OCI-LY3 (cell line): ENCODE measurements at regions not wholly inside any gene's neighbourhood (a gene's known extent, or its start where the extent isn't known, plus 50 kb on each side); places are given as distances from the start of the nearest gene placed in this dataset.

Source experiments
- CTCF ChIP-seq: fragments of 200-600, 300-600 bp; sonication (generic); IDR thresholded peaks from 2 replicates; pipeline ENCODE4 v1.5.1; 2014; ENCODE audit warnings: antibody characterized with exemption, low read length, low read depth
- EZH2phosphoT487 ChIP-seq: fragments of 200-600 bp; shearing (Covaris generic); IDR thresholded peaks from 2 replicates; pipeline ENCODE4 v1.6.1; 2018; ENCODE audit warnings: antibody characterized with exemption, mixed run types, low read depth

DNA sequence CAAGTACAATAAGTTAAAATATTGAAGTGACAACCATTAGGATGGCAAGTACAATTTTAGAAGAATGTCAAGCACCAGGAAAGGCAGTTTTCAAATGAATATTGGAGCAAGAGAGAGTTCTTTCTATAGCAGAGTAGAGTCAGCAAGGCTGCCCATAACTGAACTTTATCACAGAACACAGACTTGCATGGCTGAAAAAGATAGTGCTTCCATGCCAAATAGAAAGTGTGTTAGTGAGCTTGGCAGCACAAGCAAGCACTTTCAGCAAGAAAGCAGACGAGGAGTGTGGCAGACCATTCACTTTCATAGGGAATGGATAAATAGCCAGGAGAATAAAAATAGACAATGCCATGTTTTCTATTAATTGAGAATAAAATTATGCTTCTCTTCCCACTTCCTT is 647.0 kb upstream of the MGAT4C start:
- TF ChIP-seq CTCF (no peak), EZH2phosphoT487 (no peak)
